DND-41 (cell line): ENCODE measurements at regions not wholly inside any gene's neighbourhood (a gene's known extent, or its start where the extent isn't known, plus 50 kb on each side); places are given as distances from the start of the nearest gene placed in this dataset.

Experiments
- CTCF ChIP-seq: IDR thresholded peaks from 2 replicates; pipeline ENCODE4 v1.5.1; 2012; ENCODE audit warnings: borderline replicate concordance, low read length, moderate library complexity, mild to moderate bottlenecking; ENCODE audit not compliant: poor library complexity, severe bottlenecking; ENCODE audit errors: extremely low read depth
- EZH2 ChIP-seq: IDR thresholded peaks from 3 replicates; pipeline ENCODE4 v1.6.1; 2012; ENCODE audit warnings: borderline replicate concordance, low read depth, mild to moderate bottlenecking, moderate library complexity, low read length, inconsistent platforms; ENCODE audit not compliant: severe bottlenecking

GRCh38 chr12:61161961-61162360 is 1098.2 kb upstream of the USP15 start:
- no peak for TF ChIP-seq CTCF
- TF ChIP-seq EZH2: no peak
